Endothelial cell of umbilical vein (primary cell): ENCODE measurements at regions not wholly inside any gene's neighbourhood (a gene's known extent, or its start where the extent isn't known, plus 50 kb on each side); places are given as distances from the start of the nearest gene placed in this dataset.

Experiments
- BruUV-seq: library from RNA; stranded (reverse); fragments of 400-500 nt; replicated peaks from 2 replicates; lab custom pipeline; 2021; lab: Mats Ljungman, UMichigan
- CTCF ChIA-PET: fragments of 300-600, 350-600 bp; sonication (Branson Sonifier 250); formaldehyde crosslinking; loops from one replicate; lab custom pipeline; 2021; ENCODE audit warnings: antibody characterized with exemption, inconsistent platforms; lab: Charles Lee
- POLR2A ChIA-PET: fragments of 300-600, 350-600 bp; sonication (Branson Sonifier 250); formaldehyde crosslinking; loops from one replicate; lab custom pipeline; 2021; ENCODE audit warnings: antibody characterized with exemption, inconsistent platforms; lab: Charles Lee
- DNase-seq: peaks from one replicate; pipeline ENCODE4 v3.0.0-alpha.2; 2011; ENCODE audit warnings: low read depth, low spot score
- FAIRE-seq: peaks from 2 replicates; lab custom pipeline; 2011; peaks lifted over from hg19 to GRCh38; lab: Jason Lieb, UNC
- H2AFZ ChIP-seq: 2 replicates; pipeline ENCODE4 v1.6.0; 2012; ENCODE audit warnings: low read depth, low read length, control low read depth, inconsistent platforms
- H3K27ac ChIP-seq: 2 replicates; pipeline ENCODE4 v1.5.1; 2011; ENCODE audit warnings: low read depth, mild to moderate bottlenecking, control low read depth, low read length, moderate library complexity; ENCODE audit not compliant: insufficient read depth
- H3K27me3 ChIP-seq, 2 experiments: 2 replicates each; pipeline versions ENCODE4 v1.6.0 to v1.6.1; 2011; ENCODE audit warnings: low read length in 2 of 2, mixed read lengths in 1 of 2; ENCODE audit not compliant: control insufficient read depth in 2 of 2, insufficient read depth in 2 of 2
- H3K36me3 ChIP-seq, 2 experiments: 2 replicates in 1 of 2; 3 replicates in 1 of 2; pipeline ENCODE4 v1.5.1; 2011; ENCODE audit warnings: low read length in 2 of 2, mild to moderate bottlenecking in 1 of 2, moderate library complexity in 1 of 2; ENCODE audit not compliant: control insufficient read depth in 2 of 2, insufficient read depth in 2 of 2; ENCODE audit errors: extremely low read depth in 1 of 2
- H3K4me1 ChIP-seq: 3 replicates; pipeline ENCODE4 v1.5.1; 2011; ENCODE audit warnings: mild to moderate bottlenecking, low read length; ENCODE audit not compliant: control insufficient read depth, insufficient read depth; ENCODE audit errors: extremely low read depth
- H3K4me2 ChIP-seq: 2 replicates; pipeline ENCODE4 v1.6.1; 2011; ENCODE audit warnings: low read length, control low read depth, mixed read lengths; ENCODE audit not compliant: insufficient read depth
- H3K4me3 ChIP-seq, 3 experiments: fragments of 200-600 bp in 1 of 3; sonication (generic), shearing (Covaris generic) in 1 of 3; replicated peaks in 1 of 3; 2 replicates each; pipeline ENCODE4 v1.5.1; 2011 to 2016; ENCODE audit warnings: control low read depth in 3 of 3, low read length in 3 of 3, mild to moderate bottlenecking in 2 of 3, inconsistent platforms in 1 of 3, low read depth in 1 of 3, moderate library complexity in 1 of 3; ENCODE audit not compliant: insufficient read depth in 1 of 3
- H3K79me2 ChIP-seq: 2 replicates; pipeline ENCODE4 v1.6.0; 2012; ENCODE audit warnings: low read length, inconsistent platforms; ENCODE audit not compliant: control insufficient read depth, insufficient read depth
- H3K9ac ChIP-seq: replicated peaks from 2 replicates; pipeline ENCODE3; 2011; ENCODE audit warnings: low read length, control low read depth; ENCODE audit not compliant: insufficient read depth; ENCODE audit errors: extremely low read depth
- H3K9me1 ChIP-seq: replicated peaks from 3 replicates; pipeline ENCODE4 v1.6.0; 2011; ENCODE audit warnings: mild to moderate bottlenecking, low read length; ENCODE audit not compliant: control insufficient read depth, insufficient read depth; ENCODE audit errors: extremely low read depth
- H3K9me3 ChIP-seq: replicated peaks from 2 replicates; pipeline ENCODE4 v1.5.1; 2012; ENCODE audit warnings: low read length, inconsistent platforms; ENCODE audit not compliant: control insufficient read depth, insufficient read depth
- H4K20me1 ChIP-seq: replicated peaks from 2 replicates; pipeline ENCODE3; 2011; ENCODE audit warnings: mild to moderate bottlenecking, low read length; ENCODE audit not compliant: control insufficient read depth, insufficient read depth; ENCODE audit errors: extremely low read depth
- FOS ChIP-seq: IDR thresholded peaks from 2 replicates; pipeline ENCODE4 v1.6.1; 2011; ENCODE audit warnings: mild to moderate bottlenecking, low read length, moderate library complexity, borderline replicate concordance; ENCODE audit not compliant: insufficient read depth
- GATA2 ChIP-seq: IDR thresholded peaks from 2 replicates; pipeline ENCODE4 v1.7.0; 2011; ENCODE audit warnings: low read depth, mild to moderate bottlenecking, moderate library complexity, mixed read lengths, low read length; ENCODE audit not compliant: insufficient read length, insufficient read depth
- JUN ChIP-seq: IDR thresholded peaks from 2 replicates; pipeline ENCODE4 v1.6.1; 2011; ENCODE audit warnings: borderline replicate concordance, low read depth; ENCODE audit not compliant: insufficient read length, insufficient read depth
- MYC ChIP-seq: IDR thresholded peaks from one replicate; pipeline ENCODE4 v1.6.1; 2011; ENCODE audit warnings: mild to moderate bottlenecking, low read depth, low read length
- POLR2A ChIP-seq: IDR thresholded peaks from 2 replicates; pipeline ENCODE4 v1.6.1; 2012; ENCODE audit warnings: low read depth, mild to moderate bottlenecking, control low read depth, low read length
- POLR2AphosphoS5 ChIP-seq: IDR thresholded peaks from 2 replicates; pipeline ENCODE4 v1.6.1; 2012; ENCODE audit warnings: low read depth, mild to moderate bottlenecking, control low read depth, low read length, moderate library complexity; ENCODE audit not compliant: insufficient read depth
- dilution Hi-C: fragments of 300-500 bp; cut with MboI; formaldehyde crosslinking; loops from one replicate; pipeline ENCODE4 v1.15.0; 2019; ENCODE audit warnings: low sequenced_read_pairs; ENCODE audit not compliant: extremely low pct_ligation_motif_present
- intact Hi-C: fragments of 100-400 bp; cut with micrococcal nuclease; formaldehyde crosslinking; loops from one replicate; pipeline ENCODE4 v1.10.0; 2022
- TF ChIP-seq, protein P1 (sequence below): IDR thresholded peaks from 2 replicates; pipeline ENCODE4 v1.6.1; 2011; ENCODE audit not compliant: insufficient read depth, insufficient read length

- DNase-seq: no peak
- Histone ChIP-seq H2AFZ (no peak overlapping the region), H3K9me1 (no peaks in the 10 kb centered on the region), H3K4me2 (no peak overlapping the region), H3K4me1 (no peaks in the 10 kb centered on the region), H3K36me3 (no peaks in the 10 kb centered on the region), H3K4me3 (no peak overlapping the region), H3K9me3 (no peaks in the 10 kb centered on the region), H3K27ac (no peak overlapping the region), H3K9ac (no peak overlapping the region), H3K27me3 (peaks cover 5 to 10% of the 10 kb centered on the region in 2 experiments), H3K79me2 (no peaks in the 10 kb centered on the region), H4K20me1 (no peaks in the 10 kb centered on the region)
- CTCF ChIA-PET: interaction anchor here (0.7 to 4.1 kb wide), 10 partner anchors 9 to 1005 kb away, joined by 3 to 59 read pairs (median 4); no protein-coding TSS in a partner anchor
- POLR2A ChIA-PET: no interaction called here
- BruUV-seq: no TSS peak
- intact Hi-C loops (loop anchor here (2.0 to 10.0 kb wide), 2 partner anchors 640 to 714 kb away; partner anchors contain the start of gene THBD), dilution Hi-C loops (loop anchor here (25.0 kb wide), 1 partner anchor 352 kb away; no protein-coding TSS in a partner anchor)
- TF ChIP-seq FOS (no peak), POLR2A (no peak), GATA2 (no peak), JUN (no peak), POLR2AphosphoS5 (no peak), MYC (no peak)
- TF ChIP-seq, protein P1, sequence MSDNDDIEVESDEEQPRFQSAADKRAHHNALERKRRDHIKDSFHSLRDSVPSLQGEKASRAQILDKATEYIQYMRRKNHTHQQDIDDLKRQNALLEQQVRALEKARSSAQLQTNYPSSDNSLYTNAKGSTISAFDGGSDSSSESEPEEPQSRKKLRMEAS: no peak
- FAIRE-seq: no peak
These were observed 249.2 kb downstream of the FOXA2 start for GRCh38 chr20:22335210-22335609.
